Neural cell (in vitro differentiated cells): ENCODE measurements at regions not wholly inside any gene's neighbourhood (a gene's known extent, or its start where the extent isn't known, plus 50 kb on each side); places are given as distances from the start of the nearest gene placed in this dataset.

Experiments
- H2AFZ ChIP-seq: fragments of 200-600, 300-800 bp; sonication (generic), shearing (Covaris generic); 2 replicates; pipeline ENCODE4 v1.6.0; 2014; ENCODE audit warnings: low read depth, mild to moderate bottlenecking, antibody characterized with exemption, low read length, moderate library complexity
- H3F3A ChIP-seq: fragments of 200-600 bp; shearing (Covaris generic); 2 replicates; pipeline ENCODE4 v1.6.1; 2016; ENCODE audit warnings: mild to moderate bottlenecking, moderate library complexity, mixed read lengths, antibody characterized with exemption, low read length; ENCODE audit not compliant: insufficient read depth, poor library complexity, severe bottlenecking
- H3K27ac ChIP-seq: fragments of 200-600, 300-800 bp; sonication (generic), shearing (Covaris generic); 2 replicates; pipeline ENCODE4 v1.5.1; 2014; ENCODE audit warnings: mild to moderate bottlenecking, low read length, moderate library complexity
- H3K27me3 ChIP-seq: fragments of 300-800, 200-600 bp; sonication (generic), shearing (Covaris generic); 2 replicates; pipeline ENCODE4 v1.6.0; 2014; ENCODE audit warnings: mild to moderate bottlenecking, low read depth, low read length, moderate library complexity; ENCODE audit not compliant: insufficient read depth
- H3K36me3 ChIP-seq: fragments of 300-800, 200-600 bp; sonication (generic), shearing (Covaris generic); 2 replicates; pipeline ENCODE4 v1.5.1; 2014; ENCODE audit warnings: mild to moderate bottlenecking, antibody characterized with exemption, low read length, moderate library complexity; ENCODE audit not compliant: insufficient read depth
- H3K4me2 ChIP-seq: fragments of 300-800, 200-600 bp; sonication (generic), shearing (Covaris generic); 2 replicates; pipeline ENCODE4 v1.6.0; 2014; ENCODE audit warnings: mild to moderate bottlenecking, low read length
- H3K4me3 ChIP-seq: fragments of 300-800, 200-600 bp; sonication (generic), shearing (Covaris generic); 2 replicates; pipeline ENCODE4 v1.5.1; 2014; ENCODE audit warnings: mild to moderate bottlenecking, low read length, moderate library complexity
- H3K79me2 ChIP-seq: fragments of 200-600 bp; shearing (Covaris generic); replicated peaks from 2 replicates; pipeline ENCODE4 v1.6.0; 2014; ENCODE audit warnings: mild to moderate bottlenecking, low read length, moderate library complexity; ENCODE audit not compliant: insufficient read depth
- H3K9ac ChIP-seq: fragments of 300-800, 200-600 bp; sonication (generic), shearing (Covaris generic); 2 replicates; pipeline ENCODE4 v1.6.1; 2016; ENCODE audit warnings: mild to moderate bottlenecking, low read length, mixed read lengths
- H3K9me2 ChIP-seq: fragments of 200-600 bp; shearing (Covaris generic); 2 replicates; pipeline ENCODE4 v1.6.1; 2016; ENCODE audit warnings: mild to moderate bottlenecking, low read length, mixed read lengths; ENCODE audit not compliant: insufficient read depth
- H3K9me3 ChIP-seq: fragments of 200-600, 300-800 bp; sonication (generic), shearing (Covaris generic); 2 replicates; pipeline ENCODE4 v1.6.1; 2016; ENCODE audit warnings: mild to moderate bottlenecking, mixed run types, low read length, moderate library complexity, mixed read lengths
- H4K20me1 ChIP-seq: fragments of 200-600 bp; shearing (Covaris generic); 2 replicates; pipeline ENCODE4 v1.6.1; 2016; ENCODE audit warnings: mild to moderate bottlenecking, mixed run types; ENCODE audit not compliant: insufficient read depth
- CTCF ChIP-seq: fragments of 450-650 bp; IDR thresholded peaks from 2 replicates; pipeline ENCODE4 v1.5.1; 2014; ENCODE audit warnings: antibody characterized with exemption, mild to moderate bottlenecking, moderate library complexity; ENCODE audit not compliant: poor library complexity, severe bottlenecking
- EP300 ChIP-seq: fragments of 450-650 bp; conservative IDR thresholded peaks from 2 replicates; pipeline ENCODE4 v1.6.1; 2014; ENCODE audit warnings: antibody characterized with exemption, mild to moderate bottlenecking, moderate library complexity; ENCODE audit not compliant: poor library complexity, severe bottlenecking
- EZH2 ChIP-seq: fragments of 200-600, 300-800 bp; shearing (Covaris generic), sonication (generic); IDR thresholded peaks from 2 replicates; pipeline ENCODE4 v1.6.1; 2014; ENCODE audit warnings: antibody characterized with exemption, low read length, borderline replicate concordance, mild to moderate bottlenecking; ENCODE audit not compliant: insufficient read depth, poor library complexity, severe bottlenecking
- MXI1 ChIP-seq: fragments of 450-650 bp; conservative IDR thresholded peaks from 2 replicates; pipeline ENCODE4 v1.6.1; 2014; ENCODE audit warnings: antibody characterized with exemption, mild to moderate bottlenecking; ENCODE audit not compliant: poor library complexity, severe bottlenecking
- POLR2AphosphoS5 ChIP-seq: IDR thresholded peaks from 2 replicates; pipeline ENCODE4 v1.6.1; 2012
- RAD21 ChIP-seq: fragments of 450-650 bp; conservative IDR thresholded peaks from 2 replicates; pipeline ENCODE4 v1.6.1; 2014; ENCODE audit warnings: antibody characterized with exemption, mild to moderate bottlenecking, moderate library complexity
- REST ChIP-seq: IDR thresholded peaks from 2 replicates; pipeline ENCODE4 v1.6.1; 2012; ENCODE audit warnings: borderline replicate concordance
- SMC3 ChIP-seq: fragments of 450-650 bp; conservative IDR thresholded peaks from 2 replicates; pipeline ENCODE4 v1.6.1; 2014; ENCODE audit warnings: antibody characterized with exemption, mild to moderate bottlenecking, moderate library complexity; ENCODE audit not compliant: poor library complexity
- TAF1 ChIP-seq: IDR thresholded peaks from 2 replicates; pipeline ENCODE4 v1.6.1; 2012; ENCODE audit warnings: low read depth

DNA sequence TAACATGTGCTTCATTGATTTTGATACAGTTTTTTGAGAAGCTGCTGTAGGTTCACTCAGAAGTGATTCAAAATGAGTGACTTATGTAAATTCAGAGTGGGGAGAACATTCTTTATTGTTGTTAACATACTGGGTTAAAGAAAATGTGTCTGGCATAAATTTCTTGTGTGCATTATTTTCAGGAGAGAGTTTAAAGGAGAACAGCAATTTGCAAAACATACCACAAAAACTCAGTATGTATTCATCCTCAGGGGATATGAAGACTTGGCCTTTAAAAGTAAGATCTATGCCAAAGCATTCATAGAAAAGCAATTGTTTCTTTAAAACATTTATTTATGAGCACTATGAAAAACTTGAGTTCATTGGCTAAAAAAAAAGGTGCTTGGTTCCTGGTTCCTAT is 1089.8 kb downstream of the ROBO2 start:
- H3K4me3 ChIP-seq: no peak overlapping the region
- no peak overlapping the region for H3K4me2 ChIP-seq
- no peak overlapping the region for H2AFZ ChIP-seq
- H3K79me2 ChIP-seq: no peaks in the 10 kb centered on the region
- no peaks in the 10 kb centered on the region for H3K27me3 ChIP-seq
- H3K9ac ChIP-seq: no peak overlapping the region
- H3K27ac ChIP-seq: no peak overlapping the region
- TF ChIP-seq REST (no peak), MXI1 (no peak), EP300 (no peak), POLR2AphosphoS5 (no peak), EZH2 (no peak), TAF1 (no peak), RAD21 (no peak), SMC3 (no peak), CTCF (no peak)
- H4K20me1 ChIP-seq: no peaks in the 10 kb centered on the region
- no peaks in the 10 kb centered on the region for H3K36me3 ChIP-seq
- no peaks in the 10 kb centered on the region for H3F3A ChIP-seq
- no peaks in the 10 kb centered on the region for H3K9me2 ChIP-seq
- H3K9me3 ChIP-seq: no peaks in the 10 kb centered on the region

DNA sequence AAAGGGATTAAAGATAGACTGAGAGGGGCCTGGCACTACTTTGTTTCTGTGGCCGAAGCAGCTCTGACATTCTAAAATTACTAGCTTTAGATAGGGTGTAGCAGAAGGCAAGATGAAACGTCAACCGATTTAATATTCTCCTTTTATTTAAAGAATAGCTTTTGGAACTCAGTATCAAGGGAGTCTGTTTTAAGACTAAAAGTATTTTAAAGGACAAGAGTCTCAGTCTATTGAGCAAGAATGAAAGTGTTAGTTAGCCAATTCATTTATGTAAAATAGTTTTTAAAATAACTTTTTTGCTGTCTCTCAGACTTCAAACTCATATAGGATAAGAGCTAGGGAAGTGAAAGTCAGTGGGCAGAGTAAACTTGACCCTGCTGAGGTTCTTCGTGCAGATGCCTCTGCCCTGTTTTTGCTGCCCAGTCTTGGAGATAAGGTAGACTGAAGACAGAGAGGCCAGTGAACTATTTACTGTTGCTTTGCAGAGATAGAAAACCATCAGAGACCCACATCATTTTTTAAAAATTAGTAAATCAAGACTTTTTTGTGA is 1090.9 kb downstream of the ROBO2 start:
- no peaks in the 10 kb centered on the region for H4K20me1 ChIP-seq
- H3K9me3 ChIP-seq: no peaks in the 10 kb centered on the region
- no peaks in the 10 kb centered on the region for H3K79me2 ChIP-seq
- H3K9ac ChIP-seq: no peak overlapping the region
- no peak overlapping the region for H2AFZ ChIP-seq
- no peak overlapping the region for H3K4me2 ChIP-seq
- no peaks in the 10 kb centered on the region for H3F3A ChIP-seq
- TF ChIP-seq EZH2 (no peak), POLR2AphosphoS5 (no peak), SMC3 (no peak), REST (no peak), EP300 (no peak), RAD21 (no peak), TAF1 (no peak), MXI1 (no peak), CTCF (no peak)
- no peak overlapping the region for H3K4me3 ChIP-seq
- no peak overlapping the region for H3K27ac ChIP-seq
- H3K36me3 ChIP-seq: no peaks in the 10 kb centered on the region
- no peaks in the 10 kb centered on the region for H3K27me3 ChIP-seq
- H3K9me2 ChIP-seq: no peaks in the 10 kb centered on the region
